ENCODE measurements at regions not wholly inside any gene's neighbourhood (a gene's known extent, or its start where the extent isn't known, plus 50 kb on each side); places are given as distances from the start of the nearest gene placed in this dataset.

DNA sequence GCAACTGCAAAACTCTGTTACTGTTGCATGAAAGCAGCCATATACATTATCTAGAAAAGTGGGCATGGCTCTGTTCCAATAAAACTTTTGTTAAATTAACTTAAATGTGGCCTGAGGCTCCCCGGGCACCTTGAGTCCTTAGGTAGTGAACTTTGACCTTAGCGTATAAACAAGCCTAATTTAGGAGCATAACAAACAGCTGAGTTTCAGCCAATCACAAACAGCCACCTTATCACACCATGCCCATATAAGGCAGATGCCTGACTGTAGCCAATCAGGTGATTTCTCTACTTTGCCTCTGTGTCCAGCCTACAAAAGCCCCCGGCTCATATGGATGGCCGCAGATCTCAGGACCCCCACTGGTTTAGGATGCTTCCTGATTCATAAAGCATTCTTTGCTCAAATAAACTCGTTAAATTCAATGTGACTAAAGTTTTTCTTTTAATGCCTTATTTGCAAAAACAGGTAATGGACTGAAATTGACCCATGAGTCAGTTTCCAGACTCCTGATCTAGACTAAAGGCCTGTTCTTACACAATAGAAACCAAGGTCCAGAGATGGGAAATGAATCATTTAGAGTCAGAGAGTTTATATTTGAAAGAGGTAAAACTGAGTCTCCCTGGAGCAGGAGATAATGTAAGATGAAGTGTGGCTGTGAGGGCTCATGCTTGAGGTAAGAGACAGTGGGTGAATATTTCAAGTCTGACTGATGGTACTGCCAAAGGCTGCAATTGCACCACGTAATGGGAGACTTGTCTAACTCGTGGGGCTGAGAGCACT, 130.2 kb downstream of the FGF9 start (continued):
- TF ChIP-seq, protein P1, sequence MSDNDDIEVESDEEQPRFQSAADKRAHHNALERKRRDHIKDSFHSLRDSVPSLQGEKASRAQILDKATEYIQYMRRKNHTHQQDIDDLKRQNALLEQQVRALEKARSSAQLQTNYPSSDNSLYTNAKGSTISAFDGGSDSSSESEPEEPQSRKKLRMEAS (IDR thresholded peaks at IDR 0.05; ENCODE audit: low read depth): no peak
- TF ChIP-seq RCOR1 (IDR thresholded peaks at IDR 0.05; ENCODE audit: low read length): no peak
- TF ChIP-seq RAD21 (IDR thresholded peaks at IDR 0.05; ENCODE audit: low read length): no peak
- TF ChIP-seq, protein P2, sequence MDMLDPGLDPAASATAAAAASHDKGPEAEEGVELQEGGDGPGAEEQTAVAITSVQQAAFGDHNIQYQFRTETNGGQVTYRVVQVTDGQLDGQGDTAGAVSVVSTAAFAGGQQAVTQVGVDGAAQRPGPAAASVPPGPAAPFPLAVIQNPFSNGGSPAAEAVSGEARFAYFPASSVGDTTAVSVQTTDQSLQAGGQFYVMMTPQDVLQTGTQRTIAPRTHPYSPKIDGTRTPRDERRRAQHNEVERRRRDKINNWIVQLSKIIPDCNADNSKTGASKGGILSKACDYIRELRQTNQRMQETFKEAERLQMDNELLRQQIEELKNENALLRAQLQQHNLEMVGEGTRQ (IDR thresholded peaks at IDR 0.05; ENCODE audit: borderline replicate concordance, low read depth, low read length): no peak
- no peak for TF ChIP-seq FOXJ3 (CRISPR knock-in tag; IDR thresholded peaks at IDR 0.05)

DNA sequence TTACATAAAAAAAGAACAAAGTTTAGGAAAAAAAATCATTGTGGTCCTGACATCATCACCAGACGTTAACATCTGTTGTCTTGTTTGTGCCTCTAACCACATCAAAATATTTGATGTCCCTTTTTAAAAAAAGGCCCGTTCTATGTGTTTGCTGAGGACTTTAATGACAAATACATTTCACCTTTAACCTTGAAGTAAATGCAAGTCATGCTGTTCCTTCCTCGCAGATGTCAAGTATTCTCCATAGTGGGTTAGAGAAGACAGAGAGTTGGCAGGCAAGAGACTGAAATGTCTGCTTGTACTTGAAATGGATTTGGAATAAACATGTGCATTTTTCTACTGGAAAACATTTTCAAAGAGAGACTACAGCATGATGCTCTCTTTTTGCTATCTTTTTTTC, 134.9 kb downstream of the FGF9 start:
- no peak overlapping the region for H3K4me2 ChIP-seq
- no peak overlapping the region for H2AFZ ChIP-seq (ENCODE audit: low read depth)
- no peak for TF ChIP-seq MEF2A (IDR thresholded peaks at IDR 0.05; ENCODE audit: borderline replicate concordance, low read depth)
- no peak for TF ChIP-seq EP300 (IDR thresholded peaks at IDR 0.05; ENCODE audit: borderline replicate concordance in 1 of 2, low read depth in 1 of 2, low read length in 1 of 2)
- no peak for TF ChIP-seq JUND (IDR thresholded peaks at IDR 0.05)
- TF ChIP-seq, protein P3, sequence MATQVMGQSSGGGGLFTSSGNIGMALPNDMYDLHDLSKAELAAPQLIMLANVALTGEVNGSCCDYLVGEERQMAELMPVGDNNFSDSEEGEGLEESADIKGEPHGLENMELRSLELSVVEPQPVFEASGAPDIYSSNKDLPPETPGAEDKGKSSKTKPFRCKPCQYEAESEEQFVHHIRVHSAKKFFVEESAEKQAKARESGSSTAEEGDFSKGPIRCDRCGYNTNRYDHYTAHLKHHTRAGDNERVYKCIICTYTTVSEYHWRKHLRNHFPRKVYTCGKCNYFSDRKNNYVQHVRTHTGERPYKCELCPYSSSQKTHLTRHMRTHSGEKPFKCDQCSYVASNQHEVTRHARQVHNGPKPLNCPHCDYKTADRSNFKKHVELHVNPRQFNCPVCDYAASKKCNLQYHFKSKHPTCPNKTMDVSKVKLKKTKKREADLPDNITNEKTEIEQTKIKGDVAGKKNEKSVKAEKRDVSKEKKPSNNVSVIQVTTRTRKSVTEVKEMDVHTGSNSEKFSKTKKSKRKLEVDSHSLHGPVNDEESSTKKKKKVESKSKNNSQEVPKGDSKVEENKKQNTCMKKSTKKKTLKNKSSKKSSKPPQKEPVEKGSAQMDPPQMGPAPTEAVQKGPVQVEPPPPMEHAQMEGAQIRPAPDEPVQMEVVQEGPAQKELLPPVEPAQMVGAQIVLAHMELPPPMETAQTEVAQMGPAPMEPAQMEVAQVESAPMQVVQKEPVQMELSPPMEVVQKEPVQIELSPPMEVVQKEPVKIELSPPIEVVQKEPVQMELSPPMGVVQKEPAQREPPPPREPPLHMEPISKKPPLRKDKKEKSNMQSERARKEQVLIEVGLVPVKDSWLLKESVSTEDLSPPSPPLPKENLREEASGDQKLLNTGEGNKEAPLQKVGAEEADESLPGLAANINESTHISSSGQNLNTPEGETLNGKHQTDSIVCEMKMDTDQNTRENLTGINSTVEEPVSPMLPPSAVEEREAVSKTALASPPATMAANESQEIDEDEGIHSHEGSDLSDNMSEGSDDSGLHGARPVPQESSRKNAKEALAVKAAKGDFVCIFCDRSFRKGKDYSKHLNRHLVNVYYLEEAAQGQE (IDR thresholded peaks at IDR 0.05; ENCODE audit: low read depth, low read length): no peak
- TF ChIP-seq, protein P4, sequence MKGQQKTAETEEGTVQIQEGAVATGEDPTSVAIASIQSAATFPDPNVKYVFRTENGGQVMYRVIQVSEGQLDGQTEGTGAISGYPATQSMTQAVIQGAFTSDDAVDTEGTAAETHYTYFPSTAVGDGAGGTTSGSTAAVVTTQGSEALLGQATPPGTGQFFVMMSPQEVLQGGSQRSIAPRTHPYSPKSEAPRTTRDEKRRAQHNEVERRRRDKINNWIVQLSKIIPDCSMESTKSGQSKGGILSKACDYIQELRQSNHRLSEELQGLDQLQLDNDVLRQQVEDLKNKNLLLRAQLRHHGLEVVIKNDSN (IDR thresholded peaks at IDR 0.05; ENCODE audit: borderline replicate concordance, low read depth): no peak
- TF ChIP-seq, protein P5, sequence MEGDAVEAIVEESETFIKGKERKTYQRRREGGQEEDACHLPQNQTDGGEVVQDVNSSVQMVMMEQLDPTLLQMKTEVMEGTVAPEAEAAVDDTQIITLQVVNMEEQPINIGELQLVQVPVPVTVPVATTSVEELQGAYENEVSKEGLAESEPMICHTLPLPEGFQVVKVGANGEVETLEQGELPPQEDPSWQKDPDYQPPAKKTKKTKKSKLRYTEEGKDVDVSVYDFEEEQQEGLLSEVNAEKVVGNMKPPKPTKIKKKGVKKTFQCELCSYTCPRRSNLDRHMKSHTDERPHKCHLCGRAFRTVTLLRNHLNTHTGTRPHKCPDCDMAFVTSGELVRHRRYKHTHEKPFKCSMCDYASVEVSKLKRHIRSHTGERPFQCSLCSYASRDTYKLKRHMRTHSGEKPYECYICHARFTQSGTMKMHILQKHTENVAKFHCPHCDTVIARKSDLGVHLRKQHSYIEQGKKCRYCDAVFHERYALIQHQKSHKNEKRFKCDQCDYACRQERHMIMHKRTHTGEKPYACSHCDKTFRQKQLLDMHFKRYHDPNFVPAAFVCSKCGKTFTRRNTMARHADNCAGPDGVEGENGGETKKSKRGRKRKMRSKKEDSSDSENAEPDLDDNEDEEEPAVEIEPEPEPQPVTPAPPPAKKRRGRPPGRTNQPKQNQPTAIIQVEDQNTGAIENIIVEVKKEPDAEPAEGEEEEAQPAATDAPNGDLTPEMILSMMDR (IDR thresholded peaks at IDR 0.05): no peak
- TF ChIP-seq TAF1 (IDR thresholded peaks at IDR 0.05; ENCODE audit: borderline replicate concordance, low read depth, low read length): no peak
- no peaks in the 10 kb centered on the region for H3F3A ChIP-seq (replicated peaks; ENCODE audit: insufficient read depth)
- no peaks in the 10 kb centered on the region for H3K36me3 ChIP-seq (replicated peaks in 1 of 2; ENCODE audit: control insufficient read depth in 1 of 2, insufficient read depth in 2 of 2, low read length in 1 of 2)
- H3K9me3 ChIP-seq: no peaks in the 10 kb centered on the region
- H4K20me1 ChIP-seq (ENCODE audit: insufficient read depth): no peaks in the 10 kb centered on the region
- no peak overlapping the region for H3K4me3 ChIP-seq (ENCODE audit: low read depth in 2 of 2, low read length in 1 of 2)
- no peaks in the 10 kb centered on the region for H3K79me2 ChIP-seq (ENCODE audit: insufficient read depth)
- 2% methylated on average over 3 of the region's 3 CpGs for WGBS (ENCODE audit: low lambda C conversion rate)
- CTCF ChIA-PET: no interaction called here
- H3K9ac ChIP-seq: no peak overlapping the region
- no peak for DNase-seq
- H3K27me3 ChIP-seq (ENCODE audit: insufficient read depth): no peaks in the 10 kb centered on the region
- no peaks in the 10 kb centered on the region for H3K9me2 ChIP-seq
- POLR2A ChIA-PET: no interaction called here
- H3K4me1 ChIP-seq (ENCODE audit: control insufficient read depth in 1 of 2, insufficient read depth in 2 of 2, low read depth in 1 of 2, low read length in 1 of 2): no peaks in the 10 kb centered on the region
- H3K27ac ChIP-seq (ENCODE audit: low read depth in 2 of 2, low read length in 1 of 2): no peak overlapping the region

Data from SK-N-SH (cell line).